LNCAP (cell line): ENCODE measurements at regions not wholly inside any gene's neighbourhood (a gene's known extent, or its start where the extent isn't known, plus 50 kb on each side); places are given as distances from the start of the nearest gene placed in this dataset.

Source experiments
- CTCF ChIP-seq: fragments of 450-650 bp; IDR thresholded peaks from 2 replicates; pipeline ENCODE4 v1.5.1; 2017; ENCODE audit warnings: mild to moderate bottlenecking

DNA sequence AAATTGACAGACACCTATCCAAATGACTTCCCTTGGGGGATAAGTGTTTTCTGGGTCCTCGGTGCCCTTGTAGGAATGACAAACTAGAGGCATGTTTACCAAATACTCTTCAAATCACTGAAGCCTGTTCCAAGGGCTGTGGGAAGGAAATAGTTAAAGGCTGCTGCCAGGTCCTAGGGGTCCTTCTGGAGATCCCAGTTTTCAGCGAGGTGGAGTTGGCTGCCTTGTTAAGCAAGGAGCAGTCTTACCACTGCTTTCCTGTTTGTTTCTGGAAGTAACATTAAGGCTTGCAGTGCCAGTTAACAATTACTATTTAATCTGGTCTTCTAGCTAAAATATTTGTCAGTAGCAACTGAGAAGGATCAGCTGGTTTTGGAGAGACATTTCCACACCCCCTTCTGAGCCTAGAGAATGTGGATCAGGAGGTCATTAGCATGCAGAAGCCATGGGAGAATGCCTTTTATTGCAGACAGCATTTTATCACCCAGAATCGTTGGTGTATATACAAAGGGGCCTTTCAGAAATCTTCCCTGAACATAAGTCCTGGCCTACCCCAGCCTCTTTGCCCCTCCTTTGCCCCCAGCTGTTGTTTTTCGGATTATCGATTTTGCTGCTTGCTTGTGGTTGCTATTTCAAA is 238.8 kb downstream of the DMAC1 start:
- no peak for TF ChIP-seq CTCF

- no peak for TF ChIP-seq CTCF
Measured at GRCh38 chr9:7554699-7555098, 244.9 kb downstream of the DMAC1 start.

DNA sequence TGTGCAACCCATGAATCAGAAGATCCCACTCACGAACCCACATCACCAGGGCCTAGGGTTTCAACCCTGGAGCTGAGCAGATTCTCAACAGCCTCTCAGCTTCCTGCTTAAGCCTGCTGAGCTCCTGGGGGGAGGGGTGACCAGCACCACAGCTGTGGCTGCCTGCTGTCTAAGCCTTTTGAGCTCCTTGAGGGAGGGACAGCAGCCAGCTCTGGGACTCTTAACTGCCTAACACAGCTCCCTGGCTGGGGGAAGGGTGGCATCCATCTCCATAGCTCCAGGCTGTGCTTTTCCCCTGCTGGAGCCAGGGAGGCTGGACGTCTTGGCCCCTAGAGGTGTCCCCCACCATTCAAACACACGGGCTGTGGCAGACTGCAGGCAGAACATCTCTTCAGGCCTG is 250.3 kb downstream of the DMAC1 start:
- no peak for TF ChIP-seq CTCF

DNA sequence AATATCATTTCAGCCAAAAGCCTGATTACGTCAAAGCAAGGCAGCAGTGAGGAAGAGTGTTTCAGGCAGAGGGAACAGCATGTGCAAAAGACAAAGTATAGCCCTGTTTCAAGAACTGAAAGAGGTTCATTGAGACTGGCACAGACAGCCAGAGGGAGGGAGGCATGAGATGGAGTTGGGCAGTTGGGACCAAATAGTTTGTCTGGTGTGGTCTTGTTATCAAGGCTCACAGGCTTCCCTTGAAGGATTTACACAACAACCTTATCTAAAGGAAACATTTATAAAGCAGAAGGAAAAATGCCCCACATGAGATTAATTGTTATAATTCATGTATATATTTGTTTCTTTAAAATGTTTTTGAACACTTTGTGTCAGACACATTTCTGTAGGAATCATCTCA is 253.3 kb downstream of the DMAC1 start:
- no peak for TF ChIP-seq CTCF

GRCh38 chr9:7545371-7546165 is 254.0 kb downstream of the DMAC1 start:
- no peak for TF ChIP-seq CTCF

DNA sequence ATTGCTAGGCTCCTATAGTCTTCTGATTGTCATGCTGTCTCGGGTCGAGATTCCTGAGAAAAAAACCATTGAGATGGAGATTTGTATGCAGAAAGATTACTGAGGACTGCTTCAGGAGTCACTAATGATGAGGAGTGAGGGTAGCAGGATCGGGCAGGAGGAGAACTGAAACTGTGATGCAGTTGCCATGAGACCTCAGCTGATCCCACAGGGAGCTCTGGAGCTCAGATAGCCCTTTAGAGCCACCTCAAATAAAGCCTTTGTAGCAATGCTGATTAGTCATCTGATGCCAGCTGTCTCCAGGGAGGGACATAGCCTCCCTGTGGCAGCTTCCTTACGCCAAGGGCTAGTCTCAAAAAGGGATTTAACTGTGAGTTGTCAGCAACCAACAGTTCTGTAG is 256.9 kb downstream of the DMAC1 start:
- TF ChIP-seq CTCF = no peak

GRCh38 chr9:7542126-7542525 is 257.5 kb downstream of the DMAC1 start:
- TF ChIP-seq CTCF = no peak
